H9 (cell line): ENCODE measurements at regions not wholly inside any gene's neighbourhood (a gene's known extent, or its start where the extent isn't known, plus 50 kb on each side); places are given as distances from the start of the nearest gene placed in this dataset.

Source experiments
- DNase-seq: peaks from one replicate; pipeline ENCODE4 v3.0.0-alpha.2; 2017
- H2AFZ ChIP-seq: one replicate; pipeline ENCODE4 v1.6.1; 2013; ENCODE audit warnings: mild to moderate bottlenecking, low read length, control low read depth, moderate library complexity
- H2AK5ac ChIP-seq: 2 replicates; pipeline ENCODE4 v1.6.1; 2013; ENCODE audit warnings: low read length, control low read depth, mixed read lengths; ENCODE audit not compliant: insufficient read length
- H2BK120ac ChIP-seq: one replicate; pipeline ENCODE4 v1.6.1; 2013; ENCODE audit warnings: low read depth, mild to moderate bottlenecking, low read length, control low read depth, inconsistent platforms; ENCODE audit not compliant: poor library complexity, severe bottlenecking
- H2BK12ac ChIP-seq: 2 replicates; pipeline ENCODE4 v1.6.1; 2013; ENCODE audit warnings: low read length, control low read depth, mixed read lengths, low read depth; ENCODE audit not compliant: insufficient read length
- H2BK15ac ChIP-seq: 2 replicates; pipeline ENCODE4 v1.6.1; 2013; ENCODE audit warnings: low read depth, low read length, control low read depth
- H2BK20ac ChIP-seq: one replicate; pipeline ENCODE4 v1.6.1; 2013; ENCODE audit warnings: low read depth, mild to moderate bottlenecking, low read length, control low read depth, inconsistent platforms; ENCODE audit not compliant: poor library complexity, severe bottlenecking
- H2BK5ac ChIP-seq: 2 replicates; pipeline ENCODE4 v1.6.1; 2013; ENCODE audit warnings: low read length, control low read depth, mixed read lengths; ENCODE audit not compliant: insufficient read length
- H3K14ac ChIP-seq: 2 replicates; pipeline ENCODE4 v1.6.1; 2013; ENCODE audit warnings: low read length, control low read depth; ENCODE audit not compliant: insufficient read depth
- H3K18ac ChIP-seq: 2 replicates; pipeline ENCODE4 v1.6.1; 2013; ENCODE audit warnings: low read depth, mild to moderate bottlenecking, mixed read lengths, low read length, control low read depth; ENCODE audit not compliant: insufficient read length
- H3K23ac ChIP-seq: 2 replicates; pipeline ENCODE4 v1.6.1; 2013; ENCODE audit warnings: low read length, control low read depth, mixed read lengths, low read depth; ENCODE audit not compliant: insufficient read length
- H3K23me2 ChIP-seq: 2 replicates; pipeline ENCODE4 v1.6.1; 2013; ENCODE audit warnings: low read depth, mild to moderate bottlenecking, mixed read lengths, low read length, control low read depth; ENCODE audit not compliant: insufficient read length, poor library complexity, severe bottlenecking
- H3K27ac ChIP-seq: 2 replicates; pipeline ENCODE4 v1.5.1; 2013; ENCODE audit warnings: low read length, control low read depth, mixed read lengths, low read depth; ENCODE audit not compliant: insufficient read length
- H3K27me3 ChIP-seq: 2 replicates; pipeline ENCODE4 v1.6.1; 2013; ENCODE audit warnings: low read length, control low read depth, inconsistent platforms; ENCODE audit not compliant: insufficient read depth
- H3K4ac ChIP-seq: 2 replicates; pipeline ENCODE4 v1.6.1; 2013; ENCODE audit warnings: low read depth, mild to moderate bottlenecking, control low read depth, inconsistent platforms, low read length, moderate library complexity
- H3K4me1 ChIP-seq: 2 replicates; pipeline ENCODE4 v1.6.1; 2013; ENCODE audit warnings: low read length, control low read depth, inconsistent platforms; ENCODE audit not compliant: insufficient read depth
- H3K4me2 ChIP-seq: 2 replicates; pipeline ENCODE4 v1.6.1; 2013; ENCODE audit warnings: low read length, control low read depth, mixed read lengths; ENCODE audit not compliant: insufficient read length, insufficient read depth
- H3K56ac ChIP-seq: 2 replicates; pipeline ENCODE4 v1.6.1; 2013; ENCODE audit warnings: low read depth, mild to moderate bottlenecking, mixed read lengths, low read length, control low read depth; ENCODE audit not compliant: insufficient read length
- H3K79me1 ChIP-seq: 2 replicates; pipeline ENCODE4 v1.6.1; 2013; ENCODE audit warnings: low read depth, mild to moderate bottlenecking, moderate library complexity, low read length, control low read depth, inconsistent platforms; ENCODE audit not compliant: insufficient read depth, poor library complexity, severe bottlenecking
- H3K79me2 ChIP-seq: 2 replicates; pipeline ENCODE4 v1.6.1; 2013; ENCODE audit warnings: low read length, control low read depth, inconsistent platforms; ENCODE audit not compliant: insufficient read depth
- H3K9ac ChIP-seq: 2 replicates; pipeline ENCODE4 v1.6.1; 2013; ENCODE audit warnings: low read length, control low read depth, mixed read lengths; ENCODE audit not compliant: insufficient read length; ENCODE audit errors: extremely low read depth
- H3K9me3 ChIP-seq: one replicate; pipeline ENCODE4 v1.6.1; 2013; ENCODE audit warnings: low read depth, low read length, inconsistent platforms; ENCODE audit not compliant: control insufficient read depth
- H3T11ph ChIP-seq: one replicate; pipeline ENCODE4 v1.6.1; 2013; ENCODE audit warnings: mild to moderate bottlenecking, low read length, control low read depth, inconsistent platforms
- H4K20me1 ChIP-seq: one replicate; pipeline ENCODE4 v1.6.1; 2013; ENCODE audit not compliant: control insufficient read depth, insufficient read length, insufficient read depth
- H4K5ac ChIP-seq: 2 replicates; pipeline ENCODE4 v1.6.1; 2013; ENCODE audit warnings: low read depth, mild to moderate bottlenecking, mixed read lengths, low read length, control low read depth; ENCODE audit not compliant: insufficient read length
- H4K8ac ChIP-seq: replicated peaks from 2 replicates; pipeline ENCODE4 v1.6.1; 2013; ENCODE audit warnings: low read length, control low read depth, mixed read lengths, low read depth; ENCODE audit not compliant: insufficient read length
- H4K91ac ChIP-seq: 2 replicates; pipeline ENCODE4 v1.6.1; 2013; ENCODE audit warnings: low read depth, mild to moderate bottlenecking, moderate library complexity, mixed read lengths, low read length, control low read depth; ENCODE audit not compliant: insufficient read length
- H3K27ac Mint-ChIP-seq, 3 experiments: 2 replicates in 2 of 3; 3 replicates in 1 of 3; pipeline ENCODE4 v1.8.0; 2020 to 2021; ENCODE audit warnings: mixed read lengths in 3 of 3, mild to moderate bottlenecking in 1 of 3, moderate library complexity in 1 of 3
- H3K27me3 Mint-ChIP-seq: 2 replicates; pipeline ENCODE4 v1.8.0; 2021; ENCODE audit warnings: low read depth, mild to moderate bottlenecking, moderate library complexity, mixed read lengths
- H3K36me3 Mint-ChIP-seq, 3 experiments: 2 replicates in 2 of 3; 3 replicates in 1 of 3; pipeline ENCODE4 v1.8.0; 2020 to 2021; ENCODE audit warnings: low read depth in 3 of 3, mixed read lengths in 3 of 3; ENCODE audit not compliant: insufficient read depth in 1 of 3
- H3K4me1 Mint-ChIP-seq, 2 experiments: 2 replicates each; pipeline ENCODE4 v1.8.0; 2020; ENCODE audit warnings: mixed read lengths in 2 of 2
- H3K4me3 Mint-ChIP-seq, 2 experiments: 2 replicates in 1 of 2; 3 replicates in 1 of 2; pipeline ENCODE4 v1.8.0; 2020 to 2021; ENCODE audit warnings: mild to moderate bottlenecking in 2 of 2, mixed read lengths in 2 of 2, moderate library complexity in 1 of 2
- H3K9me3 Mint-ChIP-seq, 2 experiments: 2 replicates in 1 of 2; 3 replicates in 1 of 2; pipeline ENCODE4 v1.8.0; 2020; ENCODE audit warnings: mild to moderate bottlenecking in 2 of 2, mixed read lengths in 2 of 2, moderate library complexity in 1 of 2
- whole genome bisulfite sequencing: extraction: QIAGEN DNeasy Blood & Tissue Kit; methylation state at CpG from one replicate; pipeline ENCODE4 v1.1.7; 2013; ENCODE audit warnings: missing lambda C conversion rate, low lambda C conversion rate, mixed read lengths; ENCODE audit not compliant: insufficient read length; ENCODE audit errors: extremely low coverage; 5-methylcytosine and 5-hydroxymethylcytosine counted together
- TF ChIP-seq, protein P1 (sequence below): fragments of 200-600 bp; sonication (generic); conservative IDR thresholded peaks from 3 replicates; pipeline ENCODE4 v1.8.0; 2021; ENCODE audit warnings: antibody characterized with exemption, mild to moderate bottlenecking

DNA sequence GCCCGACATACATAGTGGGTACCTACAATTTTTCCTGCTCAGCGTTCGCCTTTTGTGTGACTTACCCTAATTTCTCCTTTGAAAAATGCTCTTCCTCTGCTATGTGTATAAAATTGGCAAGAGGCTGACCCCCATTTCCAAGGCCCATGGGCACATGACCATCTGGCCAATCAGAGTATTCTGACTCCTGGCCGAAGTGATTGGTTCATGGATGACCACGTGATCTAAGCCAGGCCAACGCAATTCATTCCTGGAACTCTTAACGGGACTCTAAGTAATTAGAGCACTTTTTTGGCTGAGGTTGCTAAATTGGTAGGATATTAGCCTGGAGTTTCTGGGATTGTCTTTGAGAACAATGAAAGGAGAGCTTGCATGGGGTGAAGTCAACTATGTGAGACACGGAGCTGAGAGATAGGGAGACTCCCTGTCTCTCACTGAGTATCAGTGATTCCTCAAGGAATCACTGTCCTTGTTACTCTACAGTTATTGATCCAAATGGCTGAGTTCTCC, 110.1 kb upstream of the TBX3 start:
- no CpG with 5 or more reads among the region's 8 CpGs for WGBS
- H2BK12ac ChIP-seq: no peak overlapping the region
- H3K4me2 ChIP-seq: no peak overlapping the region
- H4K8ac ChIP-seq: no peak overlapping the region
- no peak overlapping the region for H3K4me3 Mint-ChIP-seq
- no peaks in the 10 kb centered on the region for H3K4me1 ChIP-seq
- H3K23ac ChIP-seq: no peak overlapping the region
- no peak overlapping the region for H2BK5ac ChIP-seq
- no peak overlapping the region for H2BK120ac ChIP-seq
- H3K4ac ChIP-seq: no peak overlapping the region
- H2AK5ac ChIP-seq: no peak overlapping the region
- H3K36me3 Mint-ChIP-seq: no peaks in the 10 kb centered on the region
- H3K27me3 Mint-ChIP-seq: peaks cover 16% of the 10 kb centered on the region
- no peaks in the 10 kb centered on the region for H3K79me1 ChIP-seq
- H3K9me3 ChIP-seq: no peaks in the 10 kb centered on the region
- no peak overlapping the region for H4K91ac ChIP-seq
- no peaks in the 10 kb centered on the region for H3K79me2 ChIP-seq
- H2BK20ac ChIP-seq: no peak overlapping the region
- no peak for DNase-seq
- no peaks in the 10 kb centered on the region; a peak in 1 of 5 replicates for H3K9me3 Mint-ChIP-seq
- no peak overlapping the region for H2BK15ac ChIP-seq
- no peak overlapping the region for H3K14ac ChIP-seq
- H3K23me2 ChIP-seq: no peaks in the 10 kb centered on the region
- H4K5ac ChIP-seq: no peak overlapping the region
- no peak overlapping the region for H3K27ac ChIP-seq
- no peaks in the 10 kb centered on the region for H3K27me3 ChIP-seq
- no peak overlapping the region for H3K27ac Mint-ChIP-seq
- no peak overlapping the region for H3K56ac ChIP-seq
- no peaks in the 10 kb centered on the region for H4K20me1 ChIP-seq
- no peak overlapping the region for H3K18ac ChIP-seq
- TF ChIP-seq, protein P1, sequence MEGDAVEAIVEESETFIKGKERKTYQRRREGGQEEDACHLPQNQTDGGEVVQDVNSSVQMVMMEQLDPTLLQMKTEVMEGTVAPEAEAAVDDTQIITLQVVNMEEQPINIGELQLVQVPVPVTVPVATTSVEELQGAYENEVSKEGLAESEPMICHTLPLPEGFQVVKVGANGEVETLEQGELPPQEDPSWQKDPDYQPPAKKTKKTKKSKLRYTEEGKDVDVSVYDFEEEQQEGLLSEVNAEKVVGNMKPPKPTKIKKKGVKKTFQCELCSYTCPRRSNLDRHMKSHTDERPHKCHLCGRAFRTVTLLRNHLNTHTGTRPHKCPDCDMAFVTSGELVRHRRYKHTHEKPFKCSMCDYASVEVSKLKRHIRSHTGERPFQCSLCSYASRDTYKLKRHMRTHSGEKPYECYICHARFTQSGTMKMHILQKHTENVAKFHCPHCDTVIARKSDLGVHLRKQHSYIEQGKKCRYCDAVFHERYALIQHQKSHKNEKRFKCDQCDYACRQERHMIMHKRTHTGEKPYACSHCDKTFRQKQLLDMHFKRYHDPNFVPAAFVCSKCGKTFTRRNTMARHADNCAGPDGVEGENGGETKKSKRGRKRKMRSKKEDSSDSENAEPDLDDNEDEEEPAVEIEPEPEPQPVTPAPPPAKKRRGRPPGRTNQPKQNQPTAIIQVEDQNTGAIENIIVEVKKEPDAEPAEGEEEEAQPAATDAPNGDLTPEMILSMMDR: no peak
- no peak overlapping the region for H2AFZ ChIP-seq
- H3K9ac ChIP-seq: no peak overlapping the region
- H3K4me1 Mint-ChIP-seq: peaks cover 8 to 14% of the 10 kb centered on the region in 2 experiments; a peak in 3 of 4 replicates
- H3T11ph ChIP-seq: no peak overlapping the region
